ENCODE measurements at regions not wholly inside any gene's neighbourhood (a gene's known extent, or its start where the extent isn't known, plus 50 kb on each side); places are given as distances from the start of the nearest gene placed in this dataset.

GRCh38 chr5:160978944-160979343, 126.9 kb upstream of the ATP10B start:
- TF ChIP-seq CTCF (IDR thresholded peaks at IDR 0.05) (no peak), POLR2AphosphoS5 (IDR thresholded peaks at IDR 0.05) (no peak)

All from upper lobe of left lung (tissue), 4 donors.